ENCODE measurements at regions not wholly inside any gene's neighbourhood (a gene's known extent, or its start where the extent isn't known, plus 50 kb on each side); places are given as distances from the start of the nearest gene placed in this dataset.

- no peak for FAIRE-seq
- TF ChIP-seq CTCF (IDR thresholded peaks at IDR 0.05; ENCODE audit: insufficient read depth, missing control alignments), result no peak
- no peak for DNase-seq (ENCODE audit: insufficient read length, low spot score)
Observed at GRCh38 chr6:74638412-74638811, 567.4 kb downstream of the COL12A1 start.

DNA sequence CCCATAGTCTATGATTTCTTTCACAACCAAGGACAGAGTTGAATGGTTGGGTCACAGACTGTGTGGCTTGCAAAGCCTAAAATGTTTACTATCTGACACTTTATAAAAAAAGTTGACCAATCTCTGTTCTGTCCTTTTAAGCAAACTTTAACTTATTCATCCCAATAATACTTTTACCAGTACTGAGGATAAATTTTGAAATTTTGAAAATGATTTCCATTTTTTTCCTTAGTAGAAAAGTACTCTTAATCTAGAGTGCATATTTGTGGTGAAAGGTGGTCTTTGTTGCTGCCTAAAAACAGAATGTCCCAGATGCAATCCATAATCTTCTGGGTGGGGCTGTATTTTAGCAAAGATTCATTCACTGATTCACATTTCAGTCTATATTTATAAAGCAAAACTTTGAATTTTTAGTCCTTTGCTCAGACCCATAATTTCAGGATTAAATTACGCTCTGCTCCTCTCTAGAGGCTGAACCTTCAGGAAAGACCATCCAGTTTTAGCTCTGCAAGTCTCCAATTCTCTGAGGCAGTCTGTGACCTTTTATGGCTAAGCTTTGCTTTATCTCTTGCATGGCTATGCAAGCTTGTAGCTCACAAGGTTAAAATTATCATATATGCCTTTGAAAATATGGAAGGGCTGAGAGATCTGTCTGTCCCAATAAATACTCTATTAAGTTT, 573.5 kb downstream of the COL12A1 start:
- FAIRE-seq, result no peak

DNA sequence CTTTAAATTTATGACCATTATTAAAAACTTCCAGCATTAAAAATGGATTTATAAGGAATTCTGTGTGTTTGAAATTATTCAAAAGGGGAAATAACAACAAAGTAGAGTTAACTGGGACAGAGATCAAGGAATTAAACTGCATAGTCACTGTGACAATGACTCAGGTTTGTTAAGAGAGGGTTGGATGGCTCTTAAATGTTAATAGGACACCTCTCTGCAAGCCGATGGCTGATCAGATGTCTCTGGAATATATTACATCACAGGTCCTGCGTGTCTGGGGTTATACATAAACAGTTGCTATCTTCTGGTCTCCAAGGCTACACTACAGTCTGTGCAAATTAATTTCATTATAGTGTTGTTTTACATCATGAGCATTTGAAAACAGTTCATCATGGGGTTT, 574.3 kb downstream of the COL12A1 start:
- DNase-seq (ENCODE audit: insufficient read length, low spot score) (no peak), FAIRE-seq (no peak)
- TF ChIP-seq CTCF (IDR thresholded peaks at IDR 0.05; ENCODE audit: insufficient read depth, missing control alignments), result no peak

More for the DNA sequence above, 573.5 kb downstream of the COL12A1 start:
- no peak for DNase-seq (ENCODE audit: insufficient read length, low spot score)
- no peak for TF ChIP-seq CTCF (IDR thresholded peaks at IDR 0.05; ENCODE audit: insufficient read depth, missing control alignments)

DNA sequence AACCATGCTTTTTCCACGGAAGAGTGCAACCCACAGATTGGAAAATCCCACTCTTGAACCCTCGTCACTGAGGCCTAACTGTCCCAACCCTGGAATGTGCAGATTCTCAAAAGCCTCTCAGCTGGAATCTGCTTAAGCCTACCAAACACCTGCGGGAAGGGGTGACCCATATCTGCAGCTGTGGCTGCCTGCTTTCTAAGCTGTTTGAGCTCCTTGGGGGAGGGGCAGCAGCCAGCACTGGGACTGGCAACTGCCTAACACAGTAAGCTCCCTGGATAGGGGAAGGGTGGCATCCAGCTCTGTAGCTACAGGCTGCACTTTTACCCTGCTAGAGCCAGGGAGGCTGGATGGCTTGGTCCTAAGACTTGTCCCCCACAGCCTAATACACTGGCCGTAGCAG, 579.6 kb downstream of the COL12A1 start:
- TF ChIP-seq CTCF (IDR thresholded peaks at IDR 0.05; ENCODE audit: insufficient read depth, missing control alignments), result no peak
- no peak for DNase-seq (ENCODE audit: insufficient read length, low spot score)
- no peak for FAIRE-seq

DNA sequence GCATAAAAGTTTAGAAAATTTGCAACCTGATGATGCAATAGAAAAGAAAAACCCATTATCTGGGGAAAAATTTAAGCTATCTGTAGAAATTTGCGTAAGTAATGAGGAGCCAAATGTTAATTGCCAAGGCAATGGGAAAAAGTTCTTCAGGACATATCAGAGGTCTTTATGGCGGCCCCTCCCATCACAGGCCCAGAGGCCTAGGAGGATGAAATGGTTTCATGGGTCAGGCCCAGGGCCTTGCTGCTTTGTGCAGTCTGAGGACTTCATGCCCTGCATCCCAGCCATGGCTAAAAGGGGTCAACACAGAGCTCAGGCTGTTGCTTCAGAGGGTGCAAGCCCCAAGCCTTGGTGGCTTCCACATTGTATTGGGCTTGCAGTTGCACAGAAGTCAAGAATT, 582.8 kb downstream of the COL12A1 start:
- DNase-seq (ENCODE audit: insufficient read length, low spot score), result no peak
- no peak for TF ChIP-seq CTCF (IDR thresholded peaks at IDR 0.05; ENCODE audit: insufficient read depth, missing control alignments)
- FAIRE-seq, result no peak

DNA sequence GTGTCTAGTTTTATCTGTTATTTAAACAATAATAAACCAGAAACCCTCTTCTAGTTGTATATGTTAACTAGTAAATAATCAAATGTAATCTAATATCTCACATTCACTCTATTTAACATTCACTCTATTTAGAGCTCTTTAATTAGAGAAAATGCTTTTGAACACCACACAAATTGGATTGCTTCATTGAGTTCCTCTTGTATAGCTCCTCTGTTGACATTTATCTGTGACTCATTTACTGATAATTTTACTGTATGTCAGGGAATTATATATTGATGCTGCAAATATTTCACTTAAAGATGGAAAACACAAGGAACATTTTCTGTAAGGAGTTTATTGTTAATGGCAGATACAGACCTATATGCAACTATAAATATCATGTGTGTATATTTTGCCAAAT, 594.6 kb downstream of the COL12A1 start:
- FAIRE-seq (no peak), DNase-seq (ENCODE audit: insufficient read length, low spot score) (no peak)
- no peak for TF ChIP-seq CTCF (IDR thresholded peaks at IDR 0.05; ENCODE audit: insufficient read depth, missing control alignments)

- no peak for DNase-seq (ENCODE audit: insufficient read length, low spot score)
- FAIRE-seq, result no peak
- TF ChIP-seq CTCF (IDR thresholded peaks at IDR 0.05; ENCODE audit: insufficient read depth, missing control alignments), result no peak
Observed at GRCh38 chr6:74610352-74610751, 595.5 kb downstream of the COL12A1 start.

Measured in D721Med (cell line).